ENCODE measurements at regions not wholly inside any gene's neighbourhood (a gene's known extent, or its start where the extent isn't known, plus 50 kb on each side); places are given as distances from the start of the nearest gene placed in this dataset.
"Not testable (repeated sequence)": the region's sequence is repeated elsewhere in the genome, so short reads cannot be mapped to it uniquely, and the experiment has no call there.

GRCh38 chr4:189010452-189011217 is 871.4 kb downstream of the TRIML1 start:
- not testable (repeated sequence) for DNase-seq (ENCODE audit: low read depth in 2 of 2)

- no peak for DNase-seq (ENCODE audit: low read depth in 2 of 2)
Measured at GRCh38 chr4:189021831-189022230, 882.6 kb downstream of the TRIML1 start.

DNA sequence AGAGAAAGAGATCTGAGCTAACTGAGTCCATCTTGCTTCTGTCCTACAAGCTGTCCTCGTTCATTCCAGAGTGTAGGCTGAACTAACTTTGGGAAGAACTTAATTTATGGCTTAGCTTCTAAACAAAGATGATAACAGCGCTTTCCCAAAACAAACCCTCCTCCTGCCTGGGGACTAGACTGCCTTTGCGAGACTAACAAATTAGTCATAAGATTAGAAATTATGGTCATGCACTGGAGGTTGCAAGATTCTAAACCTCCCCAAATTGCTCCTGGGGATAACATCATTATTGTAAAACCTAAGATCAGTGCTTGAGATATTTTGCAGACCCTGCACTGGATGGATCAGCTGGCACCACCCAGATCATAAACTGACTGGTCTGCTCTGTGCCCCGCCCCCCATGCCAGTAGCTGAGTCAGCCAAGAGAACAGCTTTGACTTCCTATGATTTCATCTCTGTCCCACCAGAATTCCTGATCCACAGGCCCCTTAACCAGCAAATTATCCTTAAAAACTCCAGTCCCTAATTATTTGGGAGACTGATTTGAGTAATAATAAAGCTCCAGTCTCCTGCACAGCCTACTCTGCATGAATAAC is 883.3 kb downstream of the TRIML1 start:
- DNase-seq (ENCODE audit: low read depth in 2 of 2) = no peak

DNA sequence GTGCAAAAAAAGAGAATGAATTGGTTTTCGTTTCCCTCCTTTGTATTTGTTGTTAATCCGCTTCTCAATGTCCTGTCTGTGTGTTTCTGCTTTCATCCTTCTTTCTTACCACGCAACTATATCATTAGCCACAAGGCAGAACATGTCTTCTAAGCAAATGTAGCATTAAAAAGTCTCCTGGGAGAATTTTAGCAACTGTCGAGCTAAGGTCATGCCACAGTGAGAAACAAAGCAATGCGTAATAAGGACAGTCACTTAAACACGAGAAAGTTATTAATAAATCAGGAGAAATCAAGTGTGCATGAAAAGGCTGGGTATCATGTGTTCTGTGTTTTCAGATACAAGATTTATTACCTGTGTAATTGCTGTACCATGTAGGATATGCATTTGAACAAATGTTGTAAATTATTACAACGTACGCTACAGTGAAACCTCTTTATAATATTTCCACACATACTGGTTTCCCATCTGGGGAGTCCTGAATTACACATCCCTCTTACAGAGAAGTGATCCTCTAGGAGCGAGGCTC is 890.8 kb downstream of the TRIML1 start:
- DNase-seq (ENCODE audit: low read depth in 2 of 2) = no peak

DNA sequence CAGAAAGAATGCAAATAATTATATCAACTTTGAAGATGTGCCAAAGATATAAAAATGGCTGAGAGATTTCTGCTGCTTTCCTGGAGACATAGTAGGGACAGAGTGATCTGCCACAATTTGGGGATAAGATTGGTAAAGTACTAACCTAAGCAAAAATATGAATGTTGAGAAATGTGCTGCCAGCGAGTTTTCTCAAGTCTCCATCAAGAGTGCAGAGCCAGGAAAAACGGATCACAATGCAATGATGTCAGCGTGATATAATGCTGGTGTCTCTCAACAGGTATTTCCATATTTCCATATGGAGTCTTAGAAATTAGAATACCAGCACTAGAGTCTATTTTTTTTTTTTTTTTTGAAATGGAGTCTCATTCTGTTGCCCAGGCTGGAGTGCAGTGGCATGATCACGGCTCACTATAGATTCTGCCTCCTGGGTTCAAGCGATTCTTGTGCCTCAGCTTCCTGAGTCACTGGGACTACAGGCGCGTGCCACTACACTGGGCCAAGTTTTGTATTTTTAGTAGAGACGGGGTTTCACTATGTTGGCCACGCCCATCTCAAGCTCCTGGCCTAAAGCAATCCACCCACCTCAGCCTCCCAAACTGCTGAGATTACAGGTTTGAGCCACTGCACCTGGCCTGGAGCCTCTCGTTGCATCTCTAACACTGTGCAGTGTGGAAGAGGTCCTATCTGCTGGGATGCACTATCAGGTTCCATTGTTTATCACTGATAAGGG is 893.5 kb downstream of the TRIML1 start:
- no peak for DNase-seq (ENCODE audit: low read depth in 2 of 2)

DNA sequence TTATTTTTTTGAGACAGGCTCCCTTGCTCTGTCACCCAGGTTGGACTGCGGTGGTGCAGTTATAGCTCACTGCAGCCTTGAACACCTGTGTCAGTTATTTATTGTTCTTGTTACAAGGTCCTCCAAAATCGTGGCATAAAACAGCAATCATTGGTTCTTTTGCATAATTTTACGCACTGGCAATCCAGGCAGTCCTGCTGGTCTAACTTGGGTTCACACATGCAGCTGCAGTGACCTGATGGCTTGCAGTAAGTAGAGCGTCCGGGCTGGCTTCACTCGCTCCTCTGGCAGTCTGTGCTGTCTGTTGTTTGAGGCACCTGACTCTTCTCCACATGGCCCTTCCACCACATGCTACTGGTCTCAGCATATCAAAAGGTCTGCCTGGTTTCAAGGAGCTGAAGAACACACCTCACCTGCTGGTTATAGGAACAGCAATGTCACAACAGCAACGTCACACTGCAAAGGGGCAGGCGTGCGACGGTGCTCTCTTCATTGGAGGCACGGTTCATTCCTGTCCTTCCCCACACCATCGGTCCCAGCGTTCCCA is 894.6 kb downstream of the TRIML1 start:
- no peak for DNase-seq (ENCODE audit: low read depth in 2 of 2)

DNA sequence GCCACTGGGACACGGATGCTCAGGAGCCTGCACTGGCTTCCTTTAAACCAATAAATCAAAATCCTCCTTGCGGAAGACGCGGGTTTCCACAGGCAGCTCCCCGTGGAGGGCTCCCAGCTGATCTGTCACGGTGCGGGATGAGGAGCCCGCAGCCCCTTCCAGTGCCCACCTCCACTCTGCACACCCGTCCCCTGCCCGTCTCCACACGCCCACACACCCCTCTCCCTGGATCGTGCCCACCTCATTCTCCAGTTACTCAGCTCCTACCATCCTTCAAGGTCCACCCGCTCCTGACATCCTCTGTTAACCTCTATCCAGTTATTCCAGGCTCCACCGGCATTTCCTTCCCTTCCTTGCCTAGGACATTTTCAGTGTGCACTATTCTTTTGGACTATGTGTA is 895.9 kb downstream of the TRIML1 start:
- no peak for DNase-seq (ENCODE audit: low read depth in 2 of 2)

DNA sequence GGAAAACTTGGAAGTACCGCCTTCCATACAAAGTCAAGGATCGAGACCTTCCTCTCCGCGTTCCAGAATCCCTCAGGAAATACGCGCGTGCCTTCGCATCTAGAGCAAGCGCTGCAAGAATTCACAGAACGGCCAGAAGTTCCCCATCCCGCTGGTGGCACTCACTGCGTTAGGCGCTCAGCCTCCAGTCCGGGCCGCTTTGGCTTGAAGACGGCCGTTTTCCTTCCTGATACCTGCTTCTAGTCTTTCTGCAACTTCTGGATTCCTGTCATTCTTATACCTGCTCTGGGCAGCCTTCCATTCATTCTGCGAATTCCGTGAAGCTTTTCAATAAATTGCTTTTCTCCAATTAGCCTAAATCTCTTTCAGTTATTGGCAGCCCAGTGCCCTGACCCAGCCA is 896.4 kb downstream of the TRIML1 start:
- no peak for DNase-seq (ENCODE audit: low read depth in 2 of 2)

- no peak for DNase-seq (ENCODE audit: low read depth in 2 of 2)
Measured at GRCh38 chr4:189036906-189037305, 897.7 kb downstream of the TRIML1 start.

DNA sequence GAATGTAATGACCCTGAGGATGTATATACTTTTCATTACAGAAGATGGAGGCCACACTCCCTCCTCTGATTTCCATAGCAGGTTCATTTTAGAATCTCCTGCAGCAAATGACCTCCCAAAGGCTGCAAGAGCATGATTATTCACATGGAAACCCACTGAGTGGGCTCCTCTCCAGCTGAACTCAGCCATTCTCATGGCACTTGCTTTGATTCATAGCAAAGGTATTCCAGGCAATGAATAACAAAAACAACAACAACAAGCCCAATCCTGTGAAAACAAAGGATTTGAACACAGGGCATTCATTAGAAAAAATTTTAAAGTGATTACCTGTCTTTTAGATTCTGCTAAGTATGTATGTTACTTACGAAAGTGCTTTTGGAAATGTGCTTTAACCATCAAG is 894.0 kb upstream of the FRG1 start:
- no peak for DNase-seq (ENCODE audit: low read depth in 2 of 2)

DNA sequence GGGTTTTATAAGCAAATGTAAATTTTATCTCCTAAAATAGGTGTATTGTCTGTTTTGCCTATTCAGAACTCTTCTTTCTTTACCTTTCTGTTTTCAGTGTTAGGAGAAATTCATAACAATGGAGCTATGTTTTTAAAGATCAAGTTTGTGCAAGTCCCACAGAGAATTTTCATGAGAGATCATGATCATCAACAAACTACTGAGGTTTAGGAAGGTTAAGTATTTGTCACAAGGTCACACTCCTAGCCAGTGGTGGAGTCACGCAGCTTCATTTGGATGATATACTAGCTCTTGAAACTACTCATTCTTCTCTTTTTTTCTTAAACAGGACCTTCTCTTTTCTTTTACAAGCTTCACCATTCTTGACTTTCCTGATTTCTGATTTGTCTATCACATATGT is 892.6 kb upstream of the FRG1 start:
- no peak for DNase-seq (ENCODE audit: low read depth in 2 of 2)

DNA sequence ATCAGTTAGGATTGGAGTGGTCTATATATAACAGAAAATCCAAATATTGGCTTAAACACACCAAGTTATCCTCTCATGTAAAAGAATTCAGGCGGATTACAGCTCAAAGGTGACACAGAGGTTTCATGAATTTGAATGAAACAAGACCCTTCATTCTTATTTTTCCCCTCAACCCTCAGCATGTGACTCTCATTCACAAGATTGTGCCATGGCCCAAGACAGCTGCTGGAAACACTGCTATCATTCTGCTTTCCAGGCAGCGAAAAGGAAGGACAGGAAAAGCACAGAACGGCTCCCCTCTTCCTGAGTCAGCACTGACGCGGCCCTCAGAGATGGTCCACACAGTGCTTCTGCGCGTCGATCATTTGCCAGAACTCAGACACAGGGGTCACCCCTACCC is 891.0 kb upstream of the FRG1 start:
- no peak for DNase-seq (ENCODE audit: low read depth in 2 of 2)

- DNase-seq (ENCODE audit: low read depth in 2 of 2) = no peak
Measured at GRCh38 chr4:189050643-189051042, 890.0 kb upstream of the FRG1 start.

DNA sequence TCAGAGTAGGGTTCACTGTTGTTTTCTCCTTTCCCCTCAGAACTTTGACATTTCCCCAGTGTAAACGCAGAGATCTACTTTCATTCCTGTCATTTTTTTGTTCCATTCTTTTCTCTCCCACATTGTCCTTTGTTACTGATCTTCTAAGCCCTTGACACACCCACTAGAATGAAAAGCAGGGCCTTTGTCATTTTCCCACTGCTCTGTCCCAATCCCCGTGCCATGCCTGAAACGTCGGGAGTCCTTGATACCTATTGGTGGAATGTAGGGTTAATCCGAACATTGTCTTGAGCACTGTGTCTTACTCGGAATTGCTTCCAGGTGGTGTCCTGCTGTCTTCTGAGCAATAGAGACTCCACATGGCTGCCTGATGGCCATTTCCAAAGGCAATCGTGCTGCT is 887.1 kb upstream of the FRG1 start:
- DNase-seq (ENCODE audit: low read depth in 2 of 2) = no peak

DNA sequence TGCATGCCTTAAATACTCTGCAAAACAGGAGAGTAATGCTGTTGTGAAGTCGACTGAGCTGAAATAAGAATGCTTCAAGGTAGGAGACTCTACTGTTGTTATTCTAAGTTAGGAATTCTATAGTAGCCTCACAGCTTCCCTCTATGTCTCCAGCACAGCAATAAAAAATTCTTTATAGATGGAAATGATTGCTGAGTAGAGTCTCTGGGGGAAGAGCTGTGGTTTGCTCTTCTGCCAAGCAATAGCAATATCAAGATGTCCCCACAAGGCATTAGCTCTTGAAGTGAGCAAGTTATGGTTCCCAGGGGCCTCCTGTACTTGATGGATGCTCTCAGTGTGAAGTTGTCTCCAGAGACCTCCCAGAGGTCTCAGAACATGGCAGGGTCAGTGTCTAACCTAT is 880.6 kb upstream of the FRG1 start:
- no peak for DNase-seq (ENCODE audit: low read depth in 2 of 2)

- no peak for DNase-seq (ENCODE audit: low read depth in 2 of 2)
Measured at GRCh38 chr4:189062047-189062820, 878.4 kb upstream of the FRG1 start.

DNA sequence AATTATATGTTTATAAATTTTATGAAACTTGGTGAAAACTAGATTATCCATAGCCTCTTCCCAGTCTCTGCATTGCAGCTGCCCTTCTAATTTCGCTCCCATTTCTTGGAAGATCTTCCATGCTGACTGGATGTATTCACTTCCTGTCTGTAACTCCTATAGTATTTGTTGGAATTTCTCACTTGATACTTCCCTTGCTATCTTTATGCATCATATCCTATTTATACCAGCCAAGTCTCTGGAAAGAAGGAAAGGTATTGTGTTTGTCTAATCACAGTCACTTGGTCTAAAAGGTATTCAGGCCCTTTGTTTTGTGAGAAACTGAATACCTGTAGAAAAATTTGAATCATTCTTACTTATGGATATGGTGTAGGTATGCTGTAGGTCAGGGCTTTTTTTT is 870.9 kb upstream of the FRG1 start:
- no peak for DNase-seq (ENCODE audit: low read depth in 2 of 2)

DNA sequence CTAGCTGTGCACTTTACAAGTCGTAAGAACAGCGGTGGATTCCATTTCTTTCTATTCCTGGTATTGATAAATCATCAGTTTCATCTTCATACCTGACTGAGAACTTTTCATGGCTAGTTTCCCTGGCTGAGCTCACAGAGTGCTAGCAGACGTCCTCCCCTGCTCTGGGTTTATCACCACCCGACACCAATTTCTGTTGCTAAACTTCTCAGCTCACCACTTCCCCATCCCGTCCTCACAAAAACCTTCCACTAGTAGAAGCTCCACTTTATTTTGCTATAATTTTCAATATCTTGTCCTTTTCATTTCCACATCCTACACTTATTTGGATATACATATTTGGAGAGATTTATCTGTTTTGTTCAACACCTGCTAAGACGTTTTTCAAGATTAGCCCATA is 869.4 kb upstream of the FRG1 start:
- DNase-seq (ENCODE audit: low read depth in 2 of 2) = no peak

- DNase-seq (ENCODE audit: low read depth in 2 of 2) = no peak
Measured at GRCh38 chr4:189073739-189074138, 866.9 kb upstream of the FRG1 start.

- no peak for DNase-seq (ENCODE audit: low read depth in 2 of 2)
Measured at GRCh38 chr4:189081826-189082225, 858.8 kb upstream of the FRG1 start.

GRCh38 chr4:189083769-189084168 is 856.9 kb upstream of the FRG1 start:
- DNase-seq (ENCODE audit: low read depth in 2 of 2) = no peak

GRCh38 chr4:189084671-189085070 is 856.0 kb upstream of the FRG1 start:
- no peak for DNase-seq (ENCODE audit: low read depth in 2 of 2)
